ENCODE measurements at regions not wholly inside any gene's neighbourhood (a gene's known extent, or its start where the extent isn't known, plus 50 kb on each side); places are given as distances from the start of the nearest gene placed in this dataset.

- Mint-ChIP-seq H3K27me3 (ENCODE audit: low read depth in 2 of 2) (no peaks in the 10 kb centered on the region), H3K27ac (no peak overlapping the region), H3K36me3 (no peaks in the 10 kb centered on the region), H3K9me3 (peaks cover 9 to 11% of the 10 kb centered on the region in 2 donors), H3K4me1 (no peaks in the 10 kb centered on the region), H3K4me3 (no peak overlapping the region)
- Histone ChIP-seq H3K4me3 (ENCODE audit: low read length) (no peak overlapping the region), H3K9me3 (ENCODE audit: control insufficient read depth, insufficient read depth, low read length) (peaks cover 3% of the 10 kb centered on the region), H3K27me3 (ENCODE audit: control insufficient read depth, insufficient read depth, low read length) (no peaks in the 10 kb centered on the region), H3K27ac (ENCODE audit: low read length) (no peak overlapping the region), H3K36me3 (ENCODE audit: control insufficient read depth, insufficient read depth, low read length) (no peaks in the 10 kb centered on the region), H3K4me1 (ENCODE audit: control insufficient read depth, insufficient read depth, low read length) (no peaks in the 10 kb centered on the region)
- intact Hi-C loops (cut with micrococcal nuclease) = no loop called here
- DNase-seq = no peak
- ATAC-seq = no peak
- no CpG with 5 or more reads among the region's 2 CpGs for WGBS (ENCODE audit: insufficient coverage)
- TF ChIP-seq CTCF (IDR thresholded peaks at IDR 0.05) = no peak
These were observed 839.9 kb downstream of the KCNT2 start for GRCh38 chr1:195768377-195768776.

GRCh38 chr1:195766709-195767108 is 841.5 kb downstream of the KCNT2 start:
- DNase-seq (no peak), ATAC-seq (no peak)
- no peak overlapping the region for H3K4me3 Mint-ChIP-seq
- no peak for TF ChIP-seq CTCF (IDR thresholded peaks at IDR 0.05)
- H3K9me3 ChIP-seq (ENCODE audit: control insufficient read depth, insufficient read depth, low read length) = peaks cover 3% of the 10 kb centered on the region
- H3K27me3 ChIP-seq (ENCODE audit: control insufficient read depth, insufficient read depth, low read length) = no peaks in the 10 kb centered on the region
- H3K4me1 Mint-ChIP-seq = no peaks in the 10 kb centered on the region
- no peaks in the 10 kb centered on the region for H3K36me3 Mint-ChIP-seq
- no peak overlapping the region for H3K27ac ChIP-seq (ENCODE audit: low read length)
- peaks cover 9 to 13% of the 10 kb centered on the region in 2 donors for H3K9me3 Mint-ChIP-seq
- H3K27ac Mint-ChIP-seq = no peak overlapping the region
- intact Hi-C loops (cut with micrococcal nuclease) = no loop called here
- no peak overlapping the region for H3K4me3 ChIP-seq (ENCODE audit: low read length)
- H3K36me3 ChIP-seq (ENCODE audit: control insufficient read depth, insufficient read depth, low read length) = no peaks in the 10 kb centered on the region
- no peaks in the 10 kb centered on the region for H3K4me1 ChIP-seq (ENCODE audit: control insufficient read depth, insufficient read depth, low read length)
- no peaks in the 10 kb centered on the region for H3K27me3 Mint-ChIP-seq (ENCODE audit: low read depth in 2 of 2)

GRCh38 chr1:195765099-195765498 is 843.1 kb downstream of the KCNT2 start:
- H3K27me3 Mint-ChIP-seq (ENCODE audit: low read depth in 2 of 2) = no peaks in the 10 kb centered on the region
- intact Hi-C loops (cut with micrococcal nuclease) = no loop called here

More at GRCh38 chr1:195765099-195765498, 843.1 kb downstream of the KCNT2 start:
- Histone ChIP-seq H3K27me3 (ENCODE audit: control insufficient read depth, insufficient read depth, low read length) (no peaks in the 10 kb centered on the region), H3K4me1 (ENCODE audit: control insufficient read depth, insufficient read depth, low read length) (no peaks in the 10 kb centered on the region), H3K27ac (ENCODE audit: low read length) (no peak overlapping the region), H3K4me3 (ENCODE audit: low read length) (no peak overlapping the region), H3K9me3 (ENCODE audit: control insufficient read depth, insufficient read depth, low read length) (peaks cover 3% of the 10 kb centered on the region), H3K36me3 (ENCODE audit: control insufficient read depth, insufficient read depth, low read length) (no peaks in the 10 kb centered on the region)
- no peaks in the 10 kb centered on the region for H3K36me3 Mint-ChIP-seq
- H3K27ac Mint-ChIP-seq = no peak overlapping the region
- DNase-seq (no peak), ATAC-seq (no peak)
- no CpG with 5 or more reads among the region's 1 CpG for WGBS (ENCODE audit: insufficient coverage)
- peaks cover 9% of the 10 kb centered on the region in 2 donors for H3K9me3 Mint-ChIP-seq
- no peak for TF ChIP-seq CTCF (IDR thresholded peaks at IDR 0.05)
- no peaks in the 10 kb centered on the region for H3K4me1 Mint-ChIP-seq
- no peak overlapping the region for H3K4me3 Mint-ChIP-seq

Data from natural killer cell (primary cell).